Psoas muscle (tissue), 7 donors: ENCODE measurements at regions not wholly inside any gene's neighbourhood (a gene's known extent, or its start where the extent isn't known, plus 50 kb on each side); places are given as distances from the start of the nearest gene placed in this dataset.

Experiments used
- ATAC-seq, 4 donors: fragments of 200-7000 bp; cut with Tn5 transposase; one replicate each; pipeline ENCODE4 v1.9.1; 2020; ENCODE audit warnings: moderate library complexity in 3 of 4, mild to moderate bottlenecking in 2 of 4
- DNase-seq, 2 donors: peaks; one replicate each; pipeline ENCODE4 v3.0.0-alpha.2; 2020
- H3K27ac ChIP-seq: fragments of 200-600 bp; one replicate; pipeline ENCODE4 v1.8.0; 2022
- H3K27me3 ChIP-seq, 3 donors: fragments of 200-600 bp in 1 of 3; one replicate each; pipeline versions ENCODE4 v1.6.1 to v1.8.0; 2013 to 2022; ENCODE audit warnings: low read length in 2 of 3, mild to moderate bottlenecking in 2 of 3, moderate library complexity in 1 of 3; ENCODE audit not compliant: insufficient read depth in 3 of 3
- H3K36me3 ChIP-seq, 2 donors: fragments of 200-600 bp in 1 of 2; one replicate each; pipeline versions ENCODE4 v1.6.1 to v1.8.0; 2013 to 2022; ENCODE audit warnings: low read depth in 1 of 2, mild to moderate bottlenecking in 1 of 2, moderate library complexity in 1 of 2; ENCODE audit not compliant: insufficient read depth in 1 of 2
- H3K4me1 ChIP-seq: fragments of 200-600 bp; one replicate; pipeline ENCODE4 v1.8.0; 2022
- H3K4me3 ChIP-seq: fragments of 200-600 bp; one replicate; pipeline ENCODE4 v1.8.0; 2022; ENCODE audit warnings: mild to moderate bottlenecking
- H3K9me3 ChIP-seq: fragments of 200-600 bp; one replicate; pipeline ENCODE4 v1.8.0; 2022
- WGBS, 3 donors: extraction: QIAGEN DNeasy Blood & Tissue Kit; methylation state at CpG; one replicate each; pipeline versions ENCODE4 v1.1.6 to v1.1.7; 2013; 5-methylcytosine and 5-hydroxymethylcytosine counted together
- intact Hi-C, 2 donors: fragments of 100-400 bp; cut with DNase I; formaldehyde crosslinking; loops; one replicate each; pipeline versions ENCODE4 v1.11.0 to v1.14.2; 2022
- TF ChIP-seq, protein P1 (sequence below): fragments of 200-600 bp; IDR thresholded peaks from one replicate; pipeline ENCODE4 v1.8.0; 2022; ENCODE audit warnings: antibody characterized with exemption
- donor health status: healthy with polysubstance abuse.
- donor health status: DM: no; HTN: no; CAD: no; lungs with moderate emphysema.
- donor health status: Bipolar disorder and iron deficiency.
- donor health status: healthy.
- donor health status: DM: yes; HTN: yes; CAD: no.
- donor health status: DM: no; HTN: no; CAD: no.
- donor health status: DM: yes; HTN: yes; CAD: no.

DNA sequence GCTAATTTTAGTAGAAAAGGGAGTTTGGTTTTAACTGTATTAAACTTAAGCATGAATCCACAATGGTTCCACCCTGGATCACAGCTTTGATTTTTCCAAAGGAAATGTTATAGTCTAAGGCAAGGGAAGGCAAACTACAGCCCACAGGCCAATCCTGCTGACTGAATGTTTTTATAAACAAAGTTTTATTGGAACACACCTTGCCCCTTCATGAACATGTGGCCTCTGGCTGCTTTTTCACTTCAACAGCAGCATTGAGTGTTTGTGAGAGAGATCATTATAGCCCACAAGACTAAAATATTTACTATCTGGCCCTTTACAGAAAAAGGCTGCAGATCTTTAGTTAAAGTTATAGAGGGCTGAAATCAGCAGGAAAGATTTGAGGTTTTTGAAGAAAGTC, 198.7 kb downstream of the IRS2 start:
- Histone ChIP-seq H3K27ac (no peak overlapping the region), H3K9me3 (no peaks in the 10 kb centered on the region), H3K36me3 (no peaks in the 10 kb centered on the region), H3K4me1 (no peaks in the 10 kb centered on the region), H3K27me3 (peaks cover 0 to 3% (median 0%) of the 10 kb centered on the region in 3 donors), H3K4me3 (no peak overlapping the region)
- intact Hi-C loops: no loop called here
- ATAC-seq (no peak), DNase-seq (no peak)
- TF ChIP-seq, protein P1, sequence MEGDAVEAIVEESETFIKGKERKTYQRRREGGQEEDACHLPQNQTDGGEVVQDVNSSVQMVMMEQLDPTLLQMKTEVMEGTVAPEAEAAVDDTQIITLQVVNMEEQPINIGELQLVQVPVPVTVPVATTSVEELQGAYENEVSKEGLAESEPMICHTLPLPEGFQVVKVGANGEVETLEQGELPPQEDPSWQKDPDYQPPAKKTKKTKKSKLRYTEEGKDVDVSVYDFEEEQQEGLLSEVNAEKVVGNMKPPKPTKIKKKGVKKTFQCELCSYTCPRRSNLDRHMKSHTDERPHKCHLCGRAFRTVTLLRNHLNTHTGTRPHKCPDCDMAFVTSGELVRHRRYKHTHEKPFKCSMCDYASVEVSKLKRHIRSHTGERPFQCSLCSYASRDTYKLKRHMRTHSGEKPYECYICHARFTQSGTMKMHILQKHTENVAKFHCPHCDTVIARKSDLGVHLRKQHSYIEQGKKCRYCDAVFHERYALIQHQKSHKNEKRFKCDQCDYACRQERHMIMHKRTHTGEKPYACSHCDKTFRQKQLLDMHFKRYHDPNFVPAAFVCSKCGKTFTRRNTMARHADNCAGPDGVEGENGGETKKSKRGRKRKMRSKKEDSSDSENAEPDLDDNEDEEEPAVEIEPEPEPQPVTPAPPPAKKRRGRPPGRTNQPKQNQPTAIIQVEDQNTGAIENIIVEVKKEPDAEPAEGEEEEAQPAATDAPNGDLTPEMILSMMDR: no peak

DNA sequence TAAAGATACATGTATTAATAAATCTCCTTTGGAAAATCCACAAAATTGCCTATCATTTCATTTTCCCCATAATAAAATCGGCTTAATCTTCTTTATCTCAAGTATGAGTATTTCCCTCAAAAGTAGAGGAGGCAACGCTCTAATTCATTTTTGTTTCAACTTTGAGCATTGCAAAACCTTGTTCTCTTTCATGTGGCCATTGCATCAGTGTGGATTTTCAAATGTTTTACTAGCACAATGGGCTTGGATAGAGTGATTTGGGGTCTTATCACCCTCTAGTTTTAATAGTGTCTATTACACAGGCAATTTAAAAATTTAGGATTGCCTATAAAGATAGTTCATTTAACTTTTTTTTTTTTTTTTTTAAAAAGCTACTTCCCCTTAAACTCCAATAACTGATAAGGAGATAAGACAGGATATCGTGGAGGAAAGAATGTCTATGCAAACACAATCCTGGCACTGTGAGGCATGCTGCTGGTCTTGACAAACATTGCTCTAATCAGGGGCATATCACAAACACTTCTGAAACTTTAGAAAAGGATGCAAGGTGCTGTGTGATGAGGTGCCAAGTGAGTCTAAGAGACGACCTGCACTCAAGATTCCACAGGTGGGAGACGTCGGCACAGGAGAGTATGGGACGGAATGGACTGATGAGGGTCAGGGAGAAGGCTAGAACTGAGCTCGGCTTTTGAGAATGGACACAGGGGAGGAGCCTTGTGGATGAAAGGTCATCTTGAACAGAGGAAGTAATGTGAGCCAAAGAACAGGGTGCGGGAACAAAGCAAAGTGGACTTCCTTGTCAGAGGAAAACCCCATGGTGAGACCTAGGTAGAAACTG, 199.7 kb downstream of the IRS2 start:
- intact Hi-C loops: no loop called here
- ATAC-seq: no peak
- 79 to 86% (median 79%) methylated on average over 9 of the region's 9 CpGs for WGBS, 3 donors

DNA sequence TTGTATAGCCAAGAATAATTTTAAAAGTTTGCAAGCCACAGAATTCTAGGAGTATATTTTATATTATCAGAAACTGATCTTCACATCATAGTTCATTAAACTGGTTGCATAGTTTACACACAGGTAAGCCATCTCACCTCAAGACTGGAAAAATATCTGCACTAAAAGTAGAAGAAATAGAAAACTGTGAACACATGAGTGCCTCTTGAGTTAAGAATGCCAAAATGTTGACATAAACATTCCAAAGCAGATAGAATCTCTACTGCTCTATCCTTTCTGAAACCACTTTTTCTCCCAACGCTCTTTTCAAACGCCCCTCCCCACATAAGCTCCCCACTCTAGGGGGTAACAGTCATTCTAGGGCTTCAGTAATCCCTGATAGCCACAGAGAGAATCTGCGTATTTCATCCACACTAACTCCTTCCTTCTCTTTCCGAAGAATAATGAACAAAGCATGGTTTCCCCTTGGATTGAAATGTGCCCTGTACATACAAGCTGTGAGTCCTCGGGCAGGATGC, 201.5 kb downstream of the IRS2 start:
- ATAC-seq: no peak
- no peak for DNase-seq
- TF ChIP-seq, protein P1: no peak

More for the DNA sequence above, 199.7 kb downstream of the IRS2 start:
- TF ChIP-seq, protein P1: no peak
- Histone ChIP-seq H3K27ac (no peak overlapping the region), H3K27me3 (peaks cover 0 to 3% (median 0%) of the 10 kb centered on the region in 3 donors), H3K4me3 (no peak overlapping the region), H3K9me3 (no peaks in the 10 kb centered on the region), H3K4me1 (no peaks in the 10 kb centered on the region), H3K36me3 (no peaks in the 10 kb centered on the region)
- DNase-seq: no peak

GRCh38 chr13:109577191-109577700, 209.1 kb downstream of the IRS2 start:
- Histone ChIP-seq H3K9me3 (no peaks in the 10 kb centered on the region), H3K27ac (no peak overlapping the region), H3K4me1 (no peaks in the 10 kb centered on the region), H3K36me3 (no peaks in the 10 kb centered on the region), H3K4me3 (no peak overlapping the region), H3K27me3 (peaks cover 0 to 6% (median 0%) of the 10 kb centered on the region in 3 donors)
- 83 to 90% (median 89%) methylated on average over 2 of the region's 2 CpGs for WGBS, 3 donors
- ATAC-seq (no peak), DNase-seq (no peak)
- intact Hi-C loops: no loop called here
- TF ChIP-seq, protein P1: no peak

More for the DNA sequence above, 201.5 kb downstream of the IRS2 start:
- Histone ChIP-seq H3K36me3 (no peaks in the 10 kb centered on the region), H3K4me3 (no peak overlapping the region), H3K9me3 (no peaks in the 10 kb centered on the region), H3K27ac (no peak overlapping the region), H3K27me3 (peaks cover 0 to 6% (median 3%) of the 10 kb centered on the region in 3 donors), H3K4me1 (no peaks in the 10 kb centered on the region)
- intact Hi-C loops: no loop called here
- 61 to 70% (median 69%) methylated on average over 5 of the region's 5 CpGs for WGBS, 3 donors
